GM21390 (cell line): ENCODE measurements at regions not wholly inside any gene's neighbourhood (a gene's known extent, or its start where the extent isn't known, plus 50 kb on each side); places are given as distances from the start of the nearest gene placed in this dataset.

Experiments
- ATAC-seq: cut with Tn5 transposase; IDR thresholded peaks from one replicate; pipeline ENCODE4 v1.9.1; 2021; ENCODE audit not compliant: unreplicated experiment

DNA sequence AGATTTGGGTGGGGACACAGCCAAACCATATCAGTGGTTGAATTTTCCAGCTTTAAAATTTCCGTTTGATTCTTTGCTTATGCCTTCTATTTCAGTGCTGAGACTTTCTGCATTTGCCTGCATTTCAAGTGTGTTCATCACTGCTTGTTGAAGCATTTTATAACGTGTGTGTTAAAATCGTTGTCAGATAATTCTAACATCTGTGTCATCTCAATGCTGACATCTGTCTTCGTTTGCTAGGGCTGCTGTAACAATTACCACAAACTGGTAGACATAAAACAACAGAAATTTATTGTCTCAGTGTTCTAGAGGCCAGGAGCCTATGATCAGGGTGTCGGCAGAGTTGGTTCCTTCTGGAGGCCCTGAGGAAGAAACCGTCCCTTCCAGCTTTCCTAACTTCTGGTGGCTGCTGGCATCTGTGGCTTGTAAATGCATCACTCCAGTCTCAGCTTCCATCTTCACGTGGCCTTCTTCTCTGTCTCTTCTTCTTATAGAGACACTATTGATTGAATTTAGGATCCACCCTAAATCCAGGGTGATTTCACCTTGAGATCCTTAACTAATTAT, 71.1 kb upstream of the SDK1 start:
- no peak for ATAC-seq

DNA sequence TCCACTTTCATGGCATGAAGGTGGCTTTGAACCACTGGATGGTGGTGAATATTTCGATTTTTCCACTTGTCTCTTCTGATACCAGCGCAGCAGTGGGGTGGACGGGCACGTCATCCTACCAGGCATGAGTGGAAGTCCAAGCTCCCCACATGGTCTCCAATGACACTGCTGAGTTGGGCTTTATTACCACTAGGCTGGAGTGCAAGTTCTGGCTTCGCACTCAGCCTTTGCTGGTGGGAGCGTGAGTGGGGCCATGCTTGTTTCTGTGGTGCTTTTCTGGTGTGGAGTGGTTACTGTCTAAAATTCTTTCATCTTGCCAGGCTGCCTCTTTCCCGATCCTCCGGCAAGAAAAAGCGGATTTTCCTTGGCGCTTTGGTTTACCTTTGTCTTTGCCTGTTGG, 70.1 kb upstream of the SDK1 start:
- ATAC-seq = no peak

DNA sequence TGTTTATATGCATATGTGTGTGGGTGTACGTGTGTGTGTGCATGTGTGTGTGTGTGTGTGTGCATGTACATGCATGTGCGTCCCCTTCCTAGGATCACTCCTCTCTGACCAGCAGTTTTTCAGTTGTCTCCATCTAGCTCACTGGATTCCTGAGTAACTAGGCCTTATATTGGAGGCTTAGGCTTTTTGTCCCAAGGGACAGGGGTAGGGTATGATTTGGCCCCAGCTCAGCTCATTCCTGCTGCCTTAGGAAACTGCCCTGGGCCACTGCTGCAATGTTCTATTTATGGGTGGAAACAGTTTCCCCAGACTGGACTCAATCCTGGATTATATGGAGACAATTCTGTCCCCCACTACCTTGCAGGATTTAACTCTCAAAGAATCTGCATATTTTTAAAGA, 68.8 kb upstream of the SDK1 start:
- no peak for ATAC-seq

DNA sequence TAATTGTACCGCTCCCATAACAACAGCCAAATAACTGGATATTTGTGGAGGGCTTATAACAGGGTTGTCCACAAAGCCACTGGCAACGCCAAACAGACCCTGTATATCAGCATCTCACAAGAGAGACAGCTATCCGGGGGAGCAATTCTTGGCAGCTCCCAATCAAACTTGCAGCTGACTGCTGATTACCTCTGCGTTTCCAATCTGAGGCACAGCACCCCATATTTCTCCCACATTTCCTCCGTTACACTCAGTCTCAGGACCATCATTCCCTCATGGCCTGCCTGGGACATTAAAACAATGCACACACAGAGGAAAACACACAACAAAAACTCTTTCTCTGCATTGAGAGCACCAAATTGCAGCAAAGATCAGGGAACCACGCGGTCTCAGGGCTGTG, 67.8 kb upstream of the SDK1 start:
- ATAC-seq = no peak

DNA sequence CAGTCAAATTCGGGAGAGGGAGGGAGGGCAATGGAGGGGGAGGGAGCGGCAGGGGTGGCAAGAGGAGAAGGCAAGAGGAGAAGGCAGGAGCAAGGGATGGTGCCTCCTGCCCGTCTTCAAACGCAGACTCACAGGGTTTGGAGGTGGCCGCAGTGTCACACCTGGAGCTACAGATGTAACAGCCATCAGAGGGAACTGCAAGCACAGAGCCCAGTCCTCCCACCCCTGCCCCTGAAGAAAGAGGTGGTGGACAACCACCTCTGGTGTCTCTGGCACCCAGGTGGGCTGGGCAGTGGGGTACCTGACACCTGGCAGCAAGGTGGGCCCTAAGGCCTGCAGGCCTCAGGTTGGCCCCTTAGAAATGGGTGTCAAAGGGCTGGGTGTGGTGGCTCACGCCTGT, 67.0 kb upstream of the SDK1 start:
- ATAC-seq = no peak

DNA sequence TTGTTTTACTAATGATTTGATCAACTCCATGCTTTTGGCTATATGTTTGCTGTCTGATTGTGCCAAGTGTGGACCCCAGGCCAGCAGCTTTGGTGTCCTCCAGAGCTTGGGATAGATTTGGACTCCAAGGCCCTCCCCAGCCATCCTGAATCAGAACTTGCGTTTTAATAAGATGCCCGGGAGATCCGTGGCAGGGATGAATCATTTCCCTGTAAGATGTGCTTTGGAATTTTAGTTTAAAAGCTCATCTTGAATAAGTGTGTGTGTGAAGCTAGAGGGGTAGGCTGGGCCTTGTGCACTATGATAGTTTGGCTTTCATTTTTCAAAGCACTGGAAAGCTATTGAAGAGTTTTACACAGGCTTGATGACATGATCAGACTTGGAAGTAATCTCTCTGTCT, 66.2 kb upstream of the SDK1 start:
- ATAC-seq = no peak

DNA sequence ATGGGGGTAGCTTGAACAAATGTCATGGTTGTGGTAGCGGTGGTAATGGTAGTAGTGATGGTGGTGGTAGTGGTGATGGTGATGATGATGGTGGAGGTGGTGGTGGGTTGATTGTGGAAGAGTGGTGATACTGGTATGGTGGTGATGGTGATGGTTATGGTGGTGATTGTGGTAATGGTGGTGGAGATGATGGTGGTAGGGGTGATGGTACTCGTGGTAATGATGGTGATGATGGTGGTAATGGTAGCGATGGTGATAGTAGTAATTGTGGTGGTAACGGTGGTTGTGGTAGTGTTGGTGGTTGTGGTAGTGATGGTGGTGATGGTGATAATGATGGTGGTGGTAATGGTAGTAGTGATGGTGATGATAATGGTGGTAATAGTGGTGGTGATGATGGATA, 65.7 kb upstream of the SDK1 start:
- ATAC-seq = no peak

DNA sequence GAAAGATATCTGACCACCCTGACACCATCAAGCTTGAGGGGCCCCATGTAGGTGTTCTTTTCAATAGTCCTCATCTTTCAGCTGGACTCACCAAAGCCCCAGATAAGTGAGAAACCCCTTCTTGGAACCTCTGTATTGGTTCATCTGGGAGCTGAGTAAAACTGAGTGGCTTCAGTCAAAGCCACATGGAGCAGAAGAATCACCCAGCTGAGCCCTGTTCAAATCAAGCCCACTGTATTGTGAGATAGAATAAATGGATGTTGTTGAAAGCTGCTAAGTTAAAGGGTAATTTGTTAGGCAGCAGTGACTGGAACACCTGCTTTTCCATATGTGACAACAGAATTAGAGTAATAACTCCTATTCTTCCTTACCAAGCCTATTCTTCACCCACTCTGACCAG, 64.8 kb upstream of the SDK1 start:
- ATAC-seq = no peak

DNA sequence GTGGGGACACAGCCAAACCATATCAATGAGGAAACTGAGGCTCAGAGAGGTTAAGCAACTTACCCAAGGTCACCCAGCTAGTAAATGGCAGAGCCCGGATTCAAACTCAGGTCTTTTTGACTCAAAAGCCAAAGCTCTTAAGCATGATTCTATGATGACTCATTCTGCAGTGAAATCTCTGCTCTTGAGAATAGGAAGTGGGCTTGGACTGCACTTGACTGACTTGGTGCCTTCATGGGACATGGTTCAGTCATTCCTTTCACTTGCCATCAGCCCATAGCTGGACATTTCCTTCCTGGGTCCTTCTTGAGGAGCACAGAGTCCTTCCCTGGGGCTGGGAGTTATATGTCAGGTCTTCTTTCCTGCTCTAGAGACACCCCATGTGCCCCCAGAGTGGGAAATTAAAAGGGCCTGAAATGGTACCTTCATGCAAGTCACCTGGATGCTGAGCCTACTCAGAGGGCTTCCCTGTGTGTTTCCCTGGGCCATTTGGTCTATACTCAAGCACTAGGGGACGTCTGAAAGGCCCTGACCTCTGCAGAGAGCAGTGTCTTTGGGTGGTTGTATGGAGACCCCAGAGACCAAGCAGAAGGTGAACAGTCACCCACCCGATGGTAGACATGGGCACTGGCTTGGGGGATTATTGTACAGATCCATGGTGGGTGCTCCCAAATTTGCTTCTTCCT, 62.4 kb upstream of the SDK1 start:
- no peak for ATAC-seq

DNA sequence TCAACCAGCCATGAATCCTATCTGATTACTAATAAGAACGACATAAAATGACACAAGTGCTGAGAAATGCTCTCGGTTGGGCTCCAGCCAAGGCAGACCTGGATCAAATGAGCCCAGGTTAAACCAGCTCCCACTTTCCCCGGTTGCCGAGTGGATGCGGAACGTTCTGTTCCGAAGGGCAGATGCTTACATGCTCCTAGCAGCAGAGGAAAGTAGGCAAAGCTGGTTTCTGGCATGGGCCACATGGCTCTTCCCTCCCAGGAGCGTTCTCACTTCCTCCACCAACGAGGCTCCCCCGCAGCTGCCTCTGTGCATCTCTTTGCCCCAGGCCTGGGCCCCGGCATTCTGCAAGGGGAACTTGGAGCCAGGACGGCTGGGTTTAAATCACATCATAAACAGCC, 61.8 kb upstream of the SDK1 start:
- ATAC-seq = no peak

DNA sequence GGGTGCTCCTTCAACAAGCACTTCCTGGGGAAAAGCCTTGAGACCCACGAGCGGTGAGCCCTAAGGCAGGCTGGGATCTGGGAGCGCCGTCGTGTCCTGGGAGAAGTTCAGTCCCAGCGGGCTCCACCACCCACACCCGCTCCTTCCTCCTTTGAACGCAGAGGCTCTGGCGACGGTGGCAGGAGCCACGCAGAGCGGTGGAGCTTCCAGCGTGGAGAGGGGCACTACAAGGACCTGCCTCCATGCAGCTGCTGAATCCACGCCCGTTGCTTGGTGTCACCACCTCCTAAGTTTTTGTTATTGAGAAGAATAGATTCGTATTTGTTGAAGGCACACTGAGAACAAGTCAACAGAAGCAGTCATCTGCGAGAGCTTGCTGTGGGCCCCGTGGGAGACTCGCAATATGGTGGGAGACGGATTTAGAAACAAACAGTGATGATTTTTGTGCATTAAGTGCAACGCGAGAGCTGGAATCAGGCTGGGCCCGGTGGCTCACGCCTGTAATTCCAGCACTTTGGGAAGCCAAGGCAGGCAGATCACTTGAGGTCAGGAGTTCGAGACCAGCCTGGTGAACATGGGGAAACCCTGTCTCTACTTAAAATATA, 60.1 kb upstream of the SDK1 start:
- no peak for ATAC-seq

DNA sequence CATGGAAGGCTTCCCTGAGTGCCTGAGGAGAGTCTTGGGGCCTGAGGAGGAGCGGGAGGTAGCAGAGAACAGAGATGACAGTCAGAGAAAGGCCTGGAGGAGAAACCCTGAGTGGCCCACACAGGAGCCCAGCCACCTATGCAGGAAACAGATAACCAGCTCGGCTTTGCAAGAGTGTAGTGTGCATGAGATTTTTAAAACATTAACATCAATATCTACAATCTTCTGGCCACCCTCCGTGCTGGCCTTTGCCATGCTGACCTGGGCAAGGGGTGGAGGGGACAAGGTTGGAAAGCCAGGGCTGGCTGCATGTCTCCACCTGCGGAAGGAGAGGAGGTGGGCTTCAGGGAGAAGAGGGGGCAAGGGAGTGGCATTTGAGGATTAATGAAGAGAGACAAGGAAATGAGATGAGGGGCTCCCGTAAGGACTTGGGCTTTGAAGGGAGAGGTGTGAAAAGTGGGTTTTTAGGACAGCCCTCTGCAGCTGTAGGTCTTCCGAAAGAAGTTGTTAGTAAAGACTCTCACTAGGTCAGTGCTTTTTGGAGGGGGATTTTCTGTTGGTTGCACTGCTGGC, 59.3 kb upstream of the SDK1 start:
- ATAC-seq = no peak

DNA sequence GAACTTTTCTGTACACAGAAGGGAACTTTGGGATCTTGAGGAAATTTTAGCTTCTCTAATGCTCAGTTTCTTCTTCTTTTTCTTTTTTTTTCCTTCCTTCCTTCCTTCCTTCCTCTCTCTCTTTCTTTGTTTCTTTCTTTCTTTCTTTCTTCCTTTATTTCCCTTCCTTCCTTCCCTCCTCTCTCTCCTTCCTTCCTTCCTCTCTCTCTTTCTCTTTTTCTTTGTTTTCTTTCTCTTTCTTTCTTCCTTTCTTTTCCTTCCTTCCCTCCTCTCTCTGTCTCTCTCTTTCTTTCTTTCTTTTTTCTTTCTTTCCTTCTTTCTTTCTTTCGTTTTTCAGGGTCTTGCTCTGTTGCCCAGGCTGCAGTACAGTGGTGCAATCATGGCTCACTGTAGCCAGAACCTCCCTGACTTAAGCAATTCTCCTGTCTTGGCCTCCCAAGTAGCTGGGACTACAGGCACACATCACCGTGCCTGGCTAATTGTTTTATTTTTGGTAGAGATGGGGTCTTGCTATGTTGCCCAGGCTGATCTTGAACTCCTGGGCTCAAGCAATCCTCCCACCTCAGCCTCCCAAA, 58.6 kb upstream of the SDK1 start:
- ATAC-seq = no peak

DNA sequence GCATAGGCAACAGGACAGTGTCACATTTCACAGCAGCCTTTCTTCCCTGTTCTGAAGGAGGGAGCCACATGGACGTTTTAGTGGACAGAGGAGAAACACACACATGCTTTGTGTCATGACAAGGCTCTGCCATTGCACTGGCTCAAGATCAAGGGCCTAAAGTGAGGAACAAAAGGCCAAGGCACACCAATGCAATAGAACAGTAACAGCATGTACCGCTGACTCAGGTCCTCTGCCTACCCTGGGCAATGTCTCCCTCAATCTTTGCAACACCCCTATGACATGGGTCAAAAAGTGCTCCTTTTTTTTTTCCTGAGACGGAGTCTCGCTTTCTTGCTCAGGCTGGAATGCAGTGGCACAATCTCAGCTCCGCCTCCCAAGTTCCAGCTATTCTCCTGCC, 57.8 kb upstream of the SDK1 start:
- no peak for ATAC-seq

DNA sequence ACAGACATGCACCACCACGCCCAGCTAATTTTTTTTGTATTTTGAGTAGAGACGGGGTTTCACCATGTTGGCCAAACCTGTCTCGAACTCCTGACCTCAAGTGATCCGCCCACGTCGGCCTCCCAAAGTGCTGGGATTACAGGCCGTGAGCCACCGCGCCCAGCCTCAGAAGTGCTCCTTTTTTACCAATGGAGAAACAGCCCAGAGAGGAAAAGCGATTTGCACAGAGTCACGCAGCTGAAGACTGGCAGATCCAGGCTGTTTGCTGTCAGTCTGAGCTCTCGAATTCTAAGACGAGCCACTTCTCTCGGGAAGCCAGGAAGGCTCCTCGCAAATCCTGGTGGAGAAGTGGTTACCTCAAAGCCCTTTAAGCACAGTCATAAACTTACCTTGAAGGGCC, 57.4 kb upstream of the SDK1 start:
- no peak for ATAC-seq

DNA sequence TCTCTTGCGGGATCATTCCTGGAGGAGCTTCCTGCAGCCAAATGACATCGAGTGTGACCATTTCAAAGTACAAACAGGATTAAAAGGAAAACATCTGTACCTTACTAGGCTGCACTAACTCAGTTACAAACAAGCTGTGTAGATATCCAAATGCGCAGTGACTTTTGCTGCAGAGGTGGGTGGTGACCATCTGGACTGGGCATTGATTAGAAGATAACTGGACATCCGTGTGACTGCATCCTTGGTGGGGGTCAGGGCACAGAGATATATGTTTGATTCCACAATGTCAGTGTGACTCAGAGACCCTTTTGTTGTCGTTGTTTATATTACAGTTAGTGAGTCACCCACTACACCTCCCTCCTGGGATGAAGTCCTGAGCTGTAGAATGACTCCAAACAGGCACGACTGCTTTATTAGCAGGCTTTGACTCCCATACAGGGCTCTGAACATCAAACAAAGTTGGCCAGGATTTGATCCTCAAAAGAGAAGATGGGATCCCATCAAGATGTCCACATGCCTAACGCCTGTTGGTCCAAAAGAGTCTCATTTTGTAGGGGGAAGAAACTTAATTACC, 56.7 kb upstream of the SDK1 start:
- no peak for ATAC-seq

DNA sequence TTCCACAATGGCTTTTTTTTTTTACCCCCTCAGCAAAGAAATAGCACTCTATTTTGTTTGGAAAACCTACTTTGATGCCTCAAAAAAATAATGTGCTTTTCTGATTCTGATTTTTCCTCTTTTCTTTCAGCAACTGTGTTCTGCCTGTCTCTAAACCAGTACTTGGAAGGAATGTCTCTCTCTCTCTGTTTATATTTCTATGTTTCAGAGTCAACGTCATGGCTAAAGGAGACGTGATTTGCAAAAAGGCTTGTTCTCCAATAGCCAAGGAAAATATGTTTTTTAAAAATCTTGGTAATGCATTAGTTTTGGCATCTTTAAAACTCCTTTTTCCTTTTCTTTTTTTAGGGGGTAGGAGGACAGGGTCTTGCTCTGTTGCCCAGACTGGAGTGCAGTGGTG, 56.0 kb upstream of the SDK1 start:
- no peak for ATAC-seq

DNA sequence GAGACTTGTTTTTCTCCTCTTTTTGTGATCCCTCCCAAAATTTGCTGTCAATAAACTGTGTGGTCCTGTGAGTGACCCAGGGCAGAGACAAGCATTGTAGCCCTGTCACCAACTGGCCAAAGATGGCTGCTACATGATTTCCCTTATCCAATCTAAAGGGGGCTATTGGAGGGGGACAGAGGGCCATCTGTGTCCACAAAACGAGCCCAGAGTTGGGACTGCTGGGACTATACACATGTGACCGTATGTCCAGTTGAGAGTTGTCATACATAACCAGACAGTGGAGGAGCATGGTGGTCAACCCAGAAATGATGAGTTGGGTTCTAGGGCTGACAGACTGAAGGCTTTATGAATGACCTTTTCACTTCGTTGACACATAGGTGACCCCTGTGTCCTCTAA, 55.3 kb upstream of the SDK1 start:
- ATAC-seq = no peak

DNA sequence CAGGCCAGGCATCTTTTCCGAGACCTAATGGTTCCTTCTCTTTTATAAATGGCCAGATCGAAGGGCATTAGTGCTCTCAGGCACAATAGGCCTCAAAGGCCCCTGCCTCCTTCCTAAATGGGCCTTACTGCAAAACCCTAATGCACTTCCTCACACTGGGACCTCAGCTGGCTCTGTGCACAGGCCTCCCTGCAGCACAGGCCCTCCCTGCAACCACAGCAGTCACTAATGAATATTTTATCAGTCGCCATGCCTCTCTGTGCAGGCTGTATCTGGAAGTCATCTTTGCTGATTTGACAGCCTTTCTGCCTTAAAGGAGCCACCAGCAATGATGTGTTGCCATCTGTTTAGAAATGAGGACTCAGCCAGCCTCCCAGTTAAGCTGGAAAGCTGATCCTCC, 54.9 kb upstream of the SDK1 start:
- ATAC-seq = no peak

DNA sequence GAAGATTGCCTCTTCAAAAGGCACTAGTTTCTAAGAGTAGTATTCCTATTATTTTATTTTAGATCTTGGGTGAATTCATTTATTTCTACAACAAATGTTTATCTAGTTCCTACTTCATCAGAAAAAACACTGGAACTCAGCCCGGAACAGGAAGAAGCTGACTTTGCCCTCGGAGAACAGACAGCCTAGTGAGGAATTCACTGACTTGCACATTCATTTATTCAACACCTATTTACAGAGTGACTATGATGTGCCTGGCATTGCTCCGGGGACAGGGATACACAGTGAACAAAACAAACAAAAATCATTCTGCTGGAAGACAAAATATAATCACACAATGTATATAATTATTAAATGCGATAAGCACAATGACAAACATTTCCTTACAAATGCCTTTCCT, 54.4 kb upstream of the SDK1 start:
- ATAC-seq = no peak

DNA sequence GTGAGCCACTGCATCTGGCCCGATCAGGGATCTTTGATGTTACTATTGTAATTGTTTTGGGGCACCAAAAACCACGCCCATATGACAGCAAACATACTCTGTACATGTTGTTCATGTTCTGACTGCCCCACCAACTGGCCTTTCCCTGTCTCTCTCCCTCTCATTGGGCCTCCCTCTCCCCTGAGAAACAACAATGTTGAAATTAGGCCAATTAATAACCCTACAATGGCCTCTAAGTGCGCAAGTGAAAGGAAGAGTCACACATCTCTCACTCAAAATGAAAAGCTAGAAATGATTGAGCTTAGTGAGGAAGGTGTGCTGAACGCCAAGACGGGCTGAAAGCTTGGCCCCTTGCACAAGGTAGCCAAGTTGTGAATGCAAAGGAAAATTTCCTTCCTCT, 50.3 kb upstream of the SDK1 start:
- ATAC-seq = no peak
